ENCODE measurements at regions not wholly inside any gene's neighbourhood (a gene's known extent, or its start where the extent isn't known, plus 50 kb on each side); places are given as distances from the start of the nearest gene placed in this dataset.

DNA sequence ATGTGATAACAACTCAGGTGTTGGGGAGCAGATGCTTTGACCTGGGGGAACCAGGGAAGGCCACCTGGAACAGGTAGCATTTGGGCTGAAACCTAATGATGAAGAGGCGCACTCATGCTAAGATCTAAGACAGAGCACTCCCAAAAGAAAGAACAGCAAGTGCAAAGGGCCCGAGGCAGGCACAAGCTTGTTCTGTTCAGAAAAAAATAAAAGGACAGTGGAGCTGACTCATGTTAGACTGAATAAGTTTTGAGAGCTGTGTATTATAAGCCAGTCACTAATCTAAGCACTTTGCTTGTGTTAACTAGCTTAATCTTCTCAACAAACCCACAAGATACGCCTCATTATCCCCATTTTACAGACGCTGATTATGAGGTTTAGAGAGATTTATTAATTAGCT lies 90.1 kb downstream of the MATN1 start:
- Histone ChIP-seq H3K4me1 (no peaks in the 10 kb centered on the region), H3K27me3 (replicated peaks in 1 of 7) (peaks cover 0 to 57% (median 0%) of the 10 kb centered on the region in 7 donors), H3K36me3 (no peaks in the 10 kb centered on the region), H3K9me3 (no peaks in the 10 kb centered on the region), H3K27ac (no peak overlapping the region), H3K4me3 (no peak overlapping the region)
- no peak for DNase-seq
- intact Hi-C loops (cut with DNase I; ENCODE audit: low total_unique reads), result no loop called here
- WGBS, 5 donors, result 86 to 95% (median 90%) methylated on average over 4 of the region's 4 CpGs
- TF ChIP-seq POLR2A (IDR thresholded peaks at IDR 0.05), result no peak
- no peak for TF ChIP-seq POLR2AphosphoS5 (IDR thresholded peaks at IDR 0.05)
- no peak for TF ChIP-seq CTCF (IDR thresholded peaks at IDR 0.05 in 8 of 11, conservative IDR thresholded peaks at IDR 0.05 in 3 of 11)

DNA sequence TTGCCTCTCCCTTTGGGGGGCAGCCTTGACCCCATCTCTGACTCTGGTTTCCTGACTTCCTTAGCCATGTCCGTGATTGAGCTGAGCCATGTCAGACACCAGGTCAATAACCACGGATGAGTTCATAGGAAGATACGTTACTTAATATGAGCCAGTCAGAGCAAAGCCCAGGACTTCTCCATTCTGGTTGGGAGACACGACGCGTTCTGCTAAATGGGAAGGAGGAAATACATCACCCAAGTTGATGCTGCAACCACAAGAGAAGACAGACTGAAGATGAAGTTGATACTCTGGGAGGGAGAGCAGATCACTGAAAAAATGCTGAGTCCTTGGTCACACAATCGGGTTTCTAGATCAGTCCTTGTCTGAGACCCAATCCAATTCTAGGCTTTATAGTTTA lies 90.9 kb downstream of the MATN1 start:
- TF ChIP-seq POLR2A (IDR thresholded peaks at IDR 0.05) (no peak), POLR2AphosphoS5 (IDR thresholded peaks at IDR 0.05) (no peak), CTCF (IDR thresholded peaks at IDR 0.05 in 8 of 11, conservative IDR thresholded peaks at IDR 0.05 in 3 of 11) (no peak)
- Histone ChIP-seq H3K9me3 (peaks cover 0 to 7% (median 2%) of the 10 kb centered on the region in 8 donors), H3K4me1 (no peaks in the 10 kb centered on the region), H3K36me3 (no peaks in the 10 kb centered on the region), H3K27ac (no peak overlapping the region), H3K27me3 (replicated peaks in 1 of 7) (peaks cover 0 to 62% (median 0%) of the 10 kb centered on the region in 7 donors), H3K4me3 (no peak overlapping the region)
- WGBS, 5 donors, result 38 to 55% (median 42%) methylated on average over 7 of the region's 7 CpGs
- intact Hi-C loops (cut with DNase I; ENCODE audit: low total_unique reads), result no loop called here
- no peak for DNase-seq

- no peaks in the 10 kb centered on the region for H3K4me1 ChIP-seq
- H3K36me3 ChIP-seq, result no peaks in the 10 kb centered on the region
- no peak overlapping the region for H3K27ac ChIP-seq
- H3K27me3 ChIP-seq (replicated peaks in 1 of 7), result peaks cover 0 to 65% (median 0%) of the 10 kb centered on the region in 7 donors
- intact Hi-C loops (cut with DNase I; ENCODE audit: low total_unique reads), result no loop called here
- WGBS, 5 donors, result 92 to 100% (median 95%) methylated on average over 2 of the region's 2 CpGs
- no peak overlapping the region for H3K4me3 ChIP-seq
- DNase-seq, result no peak
- peaks cover 0 to 15% (median 10%) of the 10 kb centered on the region in 8 donors for H3K9me3 ChIP-seq
- TF ChIP-seq POLR2AphosphoS5 (IDR thresholded peaks at IDR 0.05), result no peak
- TF ChIP-seq CTCF (IDR thresholded peaks at IDR 0.05 in 8 of 11, conservative IDR thresholded peaks at IDR 0.05 in 3 of 11), result no peak
- no peak for TF ChIP-seq POLR2A (IDR thresholded peaks at IDR 0.05)
Measured at GRCh38 chr1:30631700-30632099, 91.7 kb downstream of the MATN1 start.

DNA sequence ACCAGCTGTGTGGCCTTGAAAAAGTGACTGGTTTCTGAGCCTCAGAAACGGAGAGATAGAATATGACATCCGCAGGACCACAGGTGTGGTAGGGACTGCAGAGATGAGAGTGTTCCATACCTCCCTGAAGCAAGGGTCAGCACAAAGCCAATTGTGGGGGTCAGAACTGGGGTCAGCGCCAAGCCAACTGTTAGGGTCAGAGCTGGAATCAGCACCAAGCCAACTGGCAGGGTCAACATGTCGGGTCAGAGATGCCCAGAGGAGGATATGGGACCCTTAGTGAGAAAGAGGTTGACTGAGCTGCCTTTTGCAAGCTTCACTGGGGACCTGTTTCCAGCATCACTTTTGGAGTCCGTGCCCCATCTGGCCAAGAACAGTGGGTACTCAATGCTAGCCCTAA lies 93.9 kb downstream of the MATN1 start:
- DNase-seq, result no peak
- WGBS, 5 donors, result 75 to 80% (median 77%) methylated on average over 5 of the region's 5 CpGs
- Histone ChIP-seq H3K4me3 (no peak overlapping the region), H3K27ac (no peak overlapping the region), H3K9me3 (peaks cover 0 to 21% (median 10%) of the 10 kb centered on the region in 8 donors), H3K4me1 (no peaks in the 10 kb centered on the region), H3K36me3 (no peaks in the 10 kb centered on the region), H3K27me3 (replicated peaks in 1 of 7) (peaks cover 0 to 60% (median 5%) of the 10 kb centered on the region in 7 donors)
- intact Hi-C loops (cut with DNase I; ENCODE audit: low total_unique reads), result no loop called here
- TF ChIP-seq POLR2AphosphoS5 (IDR thresholded peaks at IDR 0.05), result no peak
- no peak for TF ChIP-seq POLR2A (IDR thresholded peaks at IDR 0.05)
- TF ChIP-seq CTCF (IDR thresholded peaks at IDR 0.05 in 8 of 11, conservative IDR thresholded peaks at IDR 0.05 in 3 of 11), result no peak

Measured in spleen (tissue), 11 donors.